ENCODE measurements at regions not wholly inside any gene's neighbourhood (a gene's known extent, or its start where the extent isn't known, plus 50 kb on each side); places are given as distances from the start of the nearest gene placed in this dataset.
A peak's percentile ranks its signal among the peaks of the same experiment; 100 is the strongest.
"Not testable (repeated sequence)": the region's sequence is repeated elsewhere in the genome, so short reads cannot be mapped to it uniquely, and the experiment has no call there.

DNA sequence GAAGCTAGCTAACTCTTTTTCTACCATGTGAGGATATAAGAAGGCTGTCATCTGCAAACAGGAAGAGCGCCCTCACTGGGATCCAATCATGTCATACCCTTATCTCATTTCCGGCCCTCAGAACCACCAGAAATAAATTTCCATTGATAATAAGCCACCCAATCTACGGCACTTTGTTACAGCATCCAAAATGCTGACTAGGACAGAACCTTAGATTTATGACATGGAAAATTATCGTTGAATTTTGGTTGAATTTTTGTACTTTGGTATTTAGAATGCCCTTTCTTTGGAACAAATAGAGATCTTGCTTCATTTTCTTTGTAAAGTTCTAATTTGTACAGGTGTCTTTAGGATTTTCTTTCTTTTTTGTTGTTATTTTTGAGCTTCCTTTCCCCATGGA is 53.3 kb upstream of the CYLC2 start:
- no peak overlapping the region for H3K9ac ChIP-seq
- H3K27me3 ChIP-seq: no peaks in the 10 kb centered on the region
- no peak overlapping the region for H3K4me2 ChIP-seq
- no peaks in the 10 kb centered on the region for H3K36me3 ChIP-seq
- peaks cover 0 to 12% (median 0%) of the 10 kb centered on the region in 10 experiments; a peak in 2 of 20 replicates for H3K4me1 ChIP-seq
- no peak overlapping the region for H3K27ac ChIP-seq
- H4K20me1 ChIP-seq: no peaks in the 10 kb centered on the region
- H3K4me3 ChIP-seq: no peak overlapping the region
- 0 out of 22 replicates have a peak, but pooled peaks cover 0 to 7% (median 0%) of the 10 kb centered on the region in 11 experiments for H3K9me3 ChIP-seq (replicated peaks in 1 of 11)
- no peak for TF ChIP-seq Cebpa-rat (IDR thresholded peaks at IDR 0.05)

DNA sequence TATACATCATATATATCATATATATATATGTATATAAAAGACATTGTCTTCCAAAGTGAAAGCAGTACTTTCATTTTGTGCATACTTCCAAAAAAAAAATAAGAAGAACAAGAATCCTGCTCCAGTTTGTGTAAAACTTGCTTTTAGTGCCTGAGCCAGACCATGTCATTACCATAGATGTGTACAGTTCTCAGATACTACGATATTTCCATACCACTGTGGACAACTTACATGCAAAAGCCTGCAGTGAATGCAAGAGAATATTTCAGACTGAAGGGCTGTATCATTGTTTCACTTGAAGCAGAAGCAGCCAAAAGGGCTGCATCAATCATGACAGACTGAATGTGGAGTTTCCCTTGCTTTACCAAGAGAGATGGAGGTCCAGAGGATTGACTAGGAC is 72.6 kb upstream of the CYLC2 start:
- Histone ChIP-seq H3K9ac (no peak overlapping the region), H3K27me3 (no peaks in the 10 kb centered on the region), H4K20me1 (no peaks in the 10 kb centered on the region), H3K4me1 (no peaks in the 10 kb centered on the region), H3K4me2 (no peak overlapping the region), H3K27ac (no peak overlapping the region), H3K36me3 (no peaks in the 10 kb centered on the region), H3K9me3 (replicated peaks in 1 of 11) (no peaks in the 10 kb centered on the region), H3K4me3 (no peak overlapping the region)
- TF ChIP-seq Cebpa-rat (IDR thresholded peaks at IDR 0.05): no peak

- Histone ChIP-seq H3K27me3 (no peaks in the 10 kb centered on the region), H3K9ac (no peak overlapping the region), H3K4me3 (no peak overlapping the region), H3K36me3 (no peaks in the 10 kb centered on the region), H3K4me2 (no peak overlapping the region; a peak in 2 of 22 replicates), H3K27ac (peak overlapping the region in 6 of 11 experiments; percentile 14 to 64 (median 44); a peak in 8 of 22 replicates), H4K20me1 (no peaks in the 10 kb centered on the region), H3K9me3 (replicated peaks in 1 of 11) (peaks cover 0 to 37% (median 0%) of the 10 kb centered on the region in 11 experiments; a peak in 7 of 22 replicates), H3K4me1 (no peaks in the 10 kb centered on the region; a peak in 1 of 20 replicates)
- TF ChIP-seq Cebpa-rat (IDR thresholded peaks at IDR 0.05): no peak
These were observed 83.9 kb upstream of the CYLC2 start for GRCh38 chr9:102911185-102911584.

DNA sequence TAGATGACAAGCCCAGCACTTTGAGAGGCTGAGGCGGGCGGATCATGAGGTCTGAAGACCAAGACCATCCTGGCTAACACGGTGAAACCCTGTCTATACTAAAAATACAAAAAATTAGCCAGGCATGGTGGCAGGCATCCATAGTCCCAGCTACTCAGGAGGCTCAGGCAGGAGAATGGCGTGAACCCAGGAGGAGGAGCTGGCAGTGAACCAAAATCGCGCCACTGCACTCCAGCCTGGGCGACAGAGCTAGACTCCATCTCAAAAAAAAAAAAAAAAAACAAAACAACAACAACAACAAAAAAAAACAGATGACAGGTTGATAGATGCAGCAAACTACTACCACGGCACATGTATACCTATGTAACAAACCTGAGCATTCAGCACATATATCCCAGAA is 89.3 kb upstream of the CYLC2 start:
- not testable (repeated sequence) for H3K4me1 ChIP-seq, H4K20me1 ChIP-seq, H3K9ac ChIP-seq, H3K36me3 ChIP-seq, H3K27ac ChIP-seq, H3K4me2 ChIP-seq, H3K4me3 ChIP-seq, H3K27me3 ChIP-seq
- peaks cover 0 to 12% (median 0%) of the 10 kb centered on the region in 11 experiments; a peak in 7 of 22 replicates for H3K9me3 ChIP-seq (replicated peaks in 1 of 11)

GRCh38 chr9:102892025-102892424 is 103.1 kb upstream of the CYLC2 start:
- Histone ChIP-seq H3K27ac (no peak overlapping the region), H3K27me3 (no peaks in the 10 kb centered on the region), H3K36me3 (no peaks in the 10 kb centered on the region), H3K4me1 (no peaks in the 10 kb centered on the region), H3K9me3 (replicated peaks in 1 of 11) (peaks cover 0 to 9% (median 0%) of the 10 kb centered on the region in 11 experiments; a peak in 1 of 22 replicates), H3K9ac (no peak overlapping the region), H4K20me1 (no peaks in the 10 kb centered on the region), H3K4me3 (no peak overlapping the region), H3K4me2 (no peak overlapping the region)
- no peak for TF ChIP-seq Cebpa-rat (IDR thresholded peaks at IDR 0.05)

DNA sequence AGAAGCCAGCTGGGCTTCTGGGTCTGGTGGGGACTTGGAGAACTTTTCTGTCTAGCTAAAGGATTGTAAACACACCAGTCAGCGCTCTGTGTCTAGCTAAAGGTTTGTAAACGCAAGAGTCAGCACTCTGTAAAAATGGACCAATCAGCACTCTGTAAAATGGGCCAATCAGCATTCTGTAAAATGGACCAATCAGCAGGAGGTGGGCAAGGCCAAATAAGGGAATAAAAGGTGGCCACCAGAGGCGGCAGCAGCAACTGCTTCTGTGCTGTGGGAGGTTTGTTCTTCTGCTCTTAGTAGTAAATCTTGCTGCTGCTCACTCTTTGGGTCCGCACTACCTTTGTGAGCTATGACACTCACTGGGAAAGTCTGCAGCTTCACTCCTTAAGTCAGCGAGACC is 106.4 kb upstream of the CYLC2 start:
- H3K9me3 ChIP-seq (replicated peaks in 1 of 11); H3K27ac ChIP-seq; H3K27me3 ChIP-seq; H3K9ac ChIP-seq; H3K4me3 ChIP-seq; H3K4me2 ChIP-seq; H3K4me1 ChIP-seq; H3K36me3 ChIP-seq; H4K20me1 ChIP-seq: not testable (repeated sequence)

DNA sequence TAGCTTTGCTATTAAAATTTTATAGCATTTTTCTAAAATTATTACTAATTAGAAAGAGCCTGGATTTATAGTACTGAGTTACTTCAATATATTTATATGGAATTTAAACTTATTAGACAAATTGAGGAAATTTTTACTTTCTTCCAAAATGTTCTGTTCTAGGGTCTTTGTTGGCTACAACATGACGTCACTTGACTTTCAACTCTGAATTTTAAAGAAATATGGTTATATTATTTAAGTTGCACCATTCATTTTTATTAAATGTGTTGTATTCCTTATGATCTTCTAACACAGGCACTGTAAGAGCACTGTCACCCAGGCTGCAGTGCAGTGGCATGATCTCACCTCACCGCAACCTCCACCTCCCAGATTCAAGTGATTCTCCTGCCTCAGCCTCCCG is 119.4 kb upstream of the CYLC2 start:
- H3K4me2 ChIP-seq: no peak overlapping the region
- no peak overlapping the region for H3K4me3 ChIP-seq
- H3K9ac ChIP-seq: no peak overlapping the region
- no peaks in the 10 kb centered on the region for H4K20me1 ChIP-seq
- no peaks in the 10 kb centered on the region for H3K9me3 ChIP-seq (replicated peaks in 1 of 11)
- H3K4me1 ChIP-seq: no peaks in the 10 kb centered on the region
- no peaks in the 10 kb centered on the region for H3K36me3 ChIP-seq
- H3K27me3 ChIP-seq: no peaks in the 10 kb centered on the region
- H3K27ac ChIP-seq: no peak overlapping the region
- TF ChIP-seq Cebpa-rat (IDR thresholded peaks at IDR 0.05): no peak

GRCh38 chr9:102867488-102867887 is 127.6 kb upstream of the CYLC2 start:
- H3K4me2 ChIP-seq: no peak overlapping the region
- peaks cover 0 to 8% (median 0%) of the 10 kb centered on the region in 11 experiments; a peak in 2 of 22 replicates for H3K9me3 ChIP-seq (replicated peaks in 1 of 11)
- no peaks in the 10 kb centered on the region for H4K20me1 ChIP-seq
- H3K36me3 ChIP-seq: no peaks in the 10 kb centered on the region
- no peak overlapping the region for H3K4me3 ChIP-seq
- no peaks in the 10 kb centered on the region for H3K27me3 ChIP-seq
- no peak overlapping the region for H3K27ac ChIP-seq
- no peak overlapping the region for H3K9ac ChIP-seq
- H3K4me1 ChIP-seq: no peaks in the 10 kb centered on the region
- TF ChIP-seq Cebpa-rat (IDR thresholded peaks at IDR 0.05): no peak

DNA sequence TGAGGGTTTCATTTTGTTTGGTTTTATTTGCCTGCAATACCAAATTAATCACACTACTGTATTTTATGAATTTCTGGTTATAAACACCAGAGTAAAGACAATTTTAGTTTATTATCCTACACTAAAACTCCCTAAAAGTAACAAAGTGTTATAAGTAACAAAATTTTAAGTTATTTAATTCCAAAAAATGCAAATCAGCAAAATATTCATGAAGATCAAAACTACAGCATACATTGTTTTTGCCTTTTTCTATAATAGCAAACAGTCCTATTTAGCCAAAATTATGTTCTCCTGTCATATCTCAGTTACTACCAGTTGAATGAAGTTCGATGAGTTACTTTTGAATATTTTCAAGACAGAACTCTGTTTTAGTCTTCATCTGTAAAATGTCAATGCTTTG is 132.7 kb upstream of the CYLC2 start:
- no peaks in the 10 kb centered on the region for H3K4me1 ChIP-seq
- H3K36me3 ChIP-seq: no peaks in the 10 kb centered on the region
- no peaks in the 10 kb centered on the region for H3K27me3 ChIP-seq
- H4K20me1 ChIP-seq: no peaks in the 10 kb centered on the region
- no peak overlapping the region for H3K4me3 ChIP-seq
- TF ChIP-seq Cebpa-rat (IDR thresholded peaks at IDR 0.05): no peak
- H3K27ac ChIP-seq: no peak overlapping the region
- H3K4me2 ChIP-seq: no peak overlapping the region
- no peak overlapping the region for H3K9ac ChIP-seq
- H3K9me3 ChIP-seq (replicated peaks in 1 of 11): peaks cover 0 to 8% (median 0%) of the 10 kb centered on the region in 11 experiments; a peak in 2 of 22 replicates

DNA sequence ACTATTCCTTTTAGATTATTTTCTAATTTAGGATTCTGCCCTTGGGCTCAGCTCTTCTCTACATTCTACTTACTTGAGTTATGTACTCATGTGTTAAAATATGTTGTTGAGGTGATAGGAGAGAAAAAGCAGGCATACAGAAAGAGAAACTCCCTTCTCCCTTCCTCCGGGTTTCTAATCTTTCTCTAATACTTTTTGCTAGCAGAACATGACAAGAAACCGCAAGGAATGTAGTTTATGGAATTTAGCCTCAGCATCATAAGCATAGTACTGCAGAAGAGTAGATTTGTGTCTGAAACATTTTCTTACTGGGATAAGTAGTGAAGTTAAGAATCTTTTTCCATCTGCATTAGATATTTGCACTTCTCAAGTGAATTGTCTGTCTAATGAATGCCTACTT is 139.5 kb upstream of the CYLC2 start:
- H3K4me1 ChIP-seq: no peaks in the 10 kb centered on the region
- H3K4me2 ChIP-seq: no peak overlapping the region
- H3K36me3 ChIP-seq: no peaks in the 10 kb centered on the region
- H3K27ac ChIP-seq: no peak overlapping the region
- no peak overlapping the region for H3K9ac ChIP-seq
- H3K27me3 ChIP-seq: no peaks in the 10 kb centered on the region
- no peaks in the 10 kb centered on the region for H3K9me3 ChIP-seq (replicated peaks in 1 of 11)
- no peaks in the 10 kb centered on the region for H4K20me1 ChIP-seq
- no peak for TF ChIP-seq Cebpa-rat (IDR thresholded peaks at IDR 0.05)
- no peak overlapping the region for H3K4me3 ChIP-seq
